OCI-LY3 (cell line): ENCODE measurements at regions not wholly inside any gene's neighbourhood (a gene's known extent, or its start where the extent isn't known, plus 50 kb on each side); places are given as distances from the start of the nearest gene placed in this dataset.

ENCODE experiments used
- EZH2phosphoT487 ChIP-seq: fragments of 200-600 bp; shearing (Covaris generic); IDR thresholded peaks from 2 replicates; pipeline ENCODE4 v1.6.1; 2018; ENCODE audit warnings: antibody characterized with exemption, mixed run types, low read depth
- TF ChIP-seq, protein P1 (sequence below): fragments of 200-600, 300-600 bp; sonication (generic); IDR thresholded peaks from 2 replicates; pipeline ENCODE4 v1.5.1; 2014; ENCODE audit warnings: antibody characterized with exemption, low read length, low read depth

DNA sequence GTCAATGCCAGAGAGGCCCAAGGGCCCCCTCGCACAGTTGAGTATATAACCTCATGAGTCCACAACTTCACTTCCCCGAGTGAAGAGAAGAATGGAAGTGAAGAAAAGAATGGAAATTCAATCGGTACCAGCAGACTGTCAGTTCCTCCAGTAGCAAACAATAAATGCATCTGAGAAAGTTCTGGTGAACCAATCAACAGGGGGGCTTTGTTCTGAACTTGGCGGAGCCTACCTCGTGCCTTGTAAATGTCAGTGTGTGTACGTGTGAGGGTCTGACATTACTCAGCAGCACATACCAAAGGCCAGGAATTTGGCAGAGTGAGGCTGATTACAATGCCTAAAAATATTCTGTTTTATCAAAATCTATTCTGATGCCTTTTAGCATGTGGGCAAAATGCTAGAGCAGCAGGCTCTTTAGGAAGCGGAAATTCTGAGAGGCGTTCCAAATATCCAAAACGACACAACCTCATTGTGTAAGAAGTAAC, 238.5 kb downstream of the LTN1 start:
- TF ChIP-seq, protein P1, sequence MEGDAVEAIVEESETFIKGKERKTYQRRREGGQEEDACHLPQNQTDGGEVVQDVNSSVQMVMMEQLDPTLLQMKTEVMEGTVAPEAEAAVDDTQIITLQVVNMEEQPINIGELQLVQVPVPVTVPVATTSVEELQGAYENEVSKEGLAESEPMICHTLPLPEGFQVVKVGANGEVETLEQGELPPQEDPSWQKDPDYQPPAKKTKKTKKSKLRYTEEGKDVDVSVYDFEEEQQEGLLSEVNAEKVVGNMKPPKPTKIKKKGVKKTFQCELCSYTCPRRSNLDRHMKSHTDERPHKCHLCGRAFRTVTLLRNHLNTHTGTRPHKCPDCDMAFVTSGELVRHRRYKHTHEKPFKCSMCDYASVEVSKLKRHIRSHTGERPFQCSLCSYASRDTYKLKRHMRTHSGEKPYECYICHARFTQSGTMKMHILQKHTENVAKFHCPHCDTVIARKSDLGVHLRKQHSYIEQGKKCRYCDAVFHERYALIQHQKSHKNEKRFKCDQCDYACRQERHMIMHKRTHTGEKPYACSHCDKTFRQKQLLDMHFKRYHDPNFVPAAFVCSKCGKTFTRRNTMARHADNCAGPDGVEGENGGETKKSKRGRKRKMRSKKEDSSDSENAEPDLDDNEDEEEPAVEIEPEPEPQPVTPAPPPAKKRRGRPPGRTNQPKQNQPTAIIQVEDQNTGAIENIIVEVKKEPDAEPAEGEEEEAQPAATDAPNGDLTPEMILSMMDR: no peak
- TF ChIP-seq EZH2phosphoT487: no peak
